BJ (cell line): ENCODE measurements at regions not wholly inside any gene's neighbourhood (a gene's known extent, or its start where the extent isn't known, plus 50 kb on each side); places are given as distances from the start of the nearest gene placed in this dataset.
A peak's percentile ranks its signal among the peaks of the same experiment; 100 is the strongest.

ENCODE experiments used
- CTCF ChIA-PET: fragments of 350-600 bp; formaldehyde crosslinking; extraction: SDS; loops from one replicate; lab custom pipeline; 2021; ENCODE audit warnings: antibody characterized with exemption, inconsistent platforms; lab: Yijun Ruan, JAX
- POLR2A ChIA-PET: fragments of 300-600 bp; sonication (Branson Sonifier 250); formaldehyde crosslinking; extraction: SDS; loops from one replicate; lab custom pipeline; 2021; ENCODE audit warnings: antibody characterized with exemption; lab: Charles Lee
- DNase-seq: peaks from one replicate; pipeline ENCODE4 v3.0.0-alpha.2; 2011; ENCODE audit warnings: low read depth
- H3K27me3 ChIP-seq: 2 replicates; pipeline ENCODE4 v1.6.0; 2011; ENCODE audit warnings: low read length; ENCODE audit not compliant: control insufficient read depth, insufficient read depth
- H3K36me3 ChIP-seq: 2 replicates; pipeline ENCODE4 v1.5.1; 2011; ENCODE audit warnings: low read length; ENCODE audit not compliant: control insufficient read depth, insufficient read depth
- H3K4me3 ChIP-seq: 2 replicates; pipeline ENCODE4 v1.5.1; 2011; ENCODE audit warnings: low read depth, mild to moderate bottlenecking, control low read depth, low read length
- TF ChIP-seq, protein P1 (sequence below): IDR thresholded peaks from 2 replicates; pipeline ENCODE4 v1.5.1; 2011; ENCODE audit warnings: low read depth, mild to moderate bottlenecking, control low read depth, inconsistent platforms, low read length, moderate library complexity; ENCODE audit not compliant: insufficient read depth

DNA sequence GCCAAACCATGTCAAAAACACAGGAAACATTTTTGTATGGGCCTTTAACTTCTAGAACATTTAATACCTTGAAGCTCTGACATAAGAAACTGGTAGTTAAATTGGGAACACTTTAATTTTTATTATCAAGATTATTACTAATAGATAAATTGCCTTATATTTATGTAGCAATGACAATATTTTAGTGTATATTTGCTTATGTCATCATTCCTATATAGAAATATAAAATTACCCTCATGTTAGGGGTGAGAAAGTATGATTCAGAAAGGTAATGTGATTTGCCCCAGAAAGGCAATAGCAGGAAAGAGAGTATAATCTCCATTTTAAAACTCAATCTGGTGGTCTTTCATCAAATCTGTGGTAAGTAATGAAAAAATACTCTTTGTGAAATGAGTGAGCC is 147.4 kb downstream of the IL15 start:
- H3K4me3 ChIP-seq = no peak overlapping the region
- no peaks in the 10 kb centered on the region for H3K27me3 ChIP-seq
- TF ChIP-seq, protein P1, sequence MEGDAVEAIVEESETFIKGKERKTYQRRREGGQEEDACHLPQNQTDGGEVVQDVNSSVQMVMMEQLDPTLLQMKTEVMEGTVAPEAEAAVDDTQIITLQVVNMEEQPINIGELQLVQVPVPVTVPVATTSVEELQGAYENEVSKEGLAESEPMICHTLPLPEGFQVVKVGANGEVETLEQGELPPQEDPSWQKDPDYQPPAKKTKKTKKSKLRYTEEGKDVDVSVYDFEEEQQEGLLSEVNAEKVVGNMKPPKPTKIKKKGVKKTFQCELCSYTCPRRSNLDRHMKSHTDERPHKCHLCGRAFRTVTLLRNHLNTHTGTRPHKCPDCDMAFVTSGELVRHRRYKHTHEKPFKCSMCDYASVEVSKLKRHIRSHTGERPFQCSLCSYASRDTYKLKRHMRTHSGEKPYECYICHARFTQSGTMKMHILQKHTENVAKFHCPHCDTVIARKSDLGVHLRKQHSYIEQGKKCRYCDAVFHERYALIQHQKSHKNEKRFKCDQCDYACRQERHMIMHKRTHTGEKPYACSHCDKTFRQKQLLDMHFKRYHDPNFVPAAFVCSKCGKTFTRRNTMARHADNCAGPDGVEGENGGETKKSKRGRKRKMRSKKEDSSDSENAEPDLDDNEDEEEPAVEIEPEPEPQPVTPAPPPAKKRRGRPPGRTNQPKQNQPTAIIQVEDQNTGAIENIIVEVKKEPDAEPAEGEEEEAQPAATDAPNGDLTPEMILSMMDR = no peak
- DNase-seq = no peak
- CTCF ChIA-PET = no interaction called here
- POLR2A ChIA-PET = no interaction called here
- H3K36me3 ChIP-seq = no peaks in the 10 kb centered on the region

DNA sequence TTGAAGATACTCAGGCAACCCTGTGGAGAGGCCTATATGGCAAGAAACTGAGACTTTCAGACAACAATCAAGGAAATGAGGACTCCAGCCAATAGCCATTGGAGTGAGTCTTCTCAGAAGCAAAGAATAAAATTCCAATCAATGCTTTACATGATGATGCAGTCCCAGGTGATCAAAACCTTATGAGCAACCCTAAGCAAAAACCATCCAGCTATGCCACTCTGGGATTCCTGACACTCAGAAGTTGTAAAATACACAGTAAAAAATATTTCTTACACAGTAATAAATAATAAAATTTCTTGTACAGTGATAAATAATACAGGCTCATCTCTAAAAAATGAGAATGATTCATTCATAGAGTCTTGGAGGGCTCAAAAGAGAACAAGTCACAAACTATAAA is 150.6 kb downstream of the IL15 start:
- CTCF ChIA-PET = interaction anchor here (0.9 kb wide), 1 partner anchor 12 kb away, joined by 3 read pairs; no protein-coding TSS in a partner anchor
- peak; percentile 34 for DNase-seq
- Histone ChIP-seq H3K27me3 (no peaks in the 10 kb centered on the region), H3K36me3 (no peaks in the 10 kb centered on the region), H3K4me3 (no peak overlapping the region)
- TF ChIP-seq, protein P1 = no peak
- POLR2A ChIA-PET = no interaction called here

DNA sequence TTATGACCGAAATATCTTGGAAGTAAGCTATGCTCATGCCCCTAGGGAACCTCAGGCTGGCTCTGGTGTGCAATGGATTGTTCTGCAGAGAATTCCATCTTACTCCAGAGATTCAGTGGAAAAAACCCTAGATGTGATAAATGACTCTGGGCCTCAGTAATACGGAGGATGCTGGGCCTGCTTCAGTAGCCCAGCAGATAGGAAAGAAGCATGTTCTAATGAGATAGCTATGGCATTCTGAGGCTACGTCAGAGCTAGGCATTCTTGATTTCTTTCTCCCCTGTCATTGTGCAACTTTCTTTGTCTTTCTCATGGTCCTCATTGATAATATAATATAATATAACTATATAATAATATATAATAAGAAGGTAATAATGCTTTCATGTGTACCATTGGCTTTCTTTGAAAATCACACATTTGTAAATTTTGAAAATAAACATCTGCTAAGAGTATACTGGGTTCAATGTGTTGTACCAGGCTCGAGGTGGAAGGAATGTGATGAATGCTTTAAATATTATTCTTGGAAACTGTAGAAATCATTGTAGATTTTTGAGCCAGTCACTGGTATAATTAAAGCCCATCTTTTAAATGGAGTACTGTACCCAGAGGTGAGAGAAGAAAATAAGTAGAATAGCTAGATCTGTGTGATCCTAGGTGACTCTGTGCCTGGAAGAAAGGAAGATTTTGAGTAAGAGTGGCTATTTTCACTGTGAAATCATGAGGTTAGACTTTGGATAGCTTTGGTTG is 152.0 kb downstream of the IL15 start:
- H3K36me3 ChIP-seq = no peaks in the 10 kb centered on the region
- no peaks in the 10 kb centered on the region for H3K27me3 ChIP-seq
- TF ChIP-seq, protein P1 = no peak
- DNase-seq = no peak
- no peak overlapping the region for H3K4me3 ChIP-seq
- ChIA-PET CTCF (interaction anchor here (0.5 to 1.1 kb wide), 4 partner anchors 9 to 303 kb away, joined by 3 to 5 read pairs (median 3); no protein-coding TSS in a partner anchor), POLR2A (interaction anchor here (1.4 kb wide), 1 partner anchor 111 kb away, joined by 5 read pairs; no protein-coding TSS in a partner anchor)

DNA sequence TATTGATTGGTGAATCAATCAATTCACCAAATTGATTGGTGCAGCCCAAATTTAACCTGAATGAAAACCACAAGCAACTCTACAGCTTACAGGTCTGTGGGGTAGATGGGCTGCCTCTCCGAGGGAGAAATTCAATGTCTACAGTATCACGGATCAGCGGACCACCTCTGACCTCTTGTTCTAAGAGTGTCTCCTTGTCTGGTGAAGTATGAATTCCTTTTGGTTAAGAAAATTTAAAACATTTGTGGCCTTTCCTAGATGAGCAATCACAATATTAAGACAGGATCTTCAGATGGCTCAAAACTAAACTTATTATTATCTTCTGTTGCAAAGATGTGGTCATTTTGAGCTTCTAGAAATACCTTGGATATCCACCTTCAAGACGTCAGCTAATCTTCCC is 153.3 kb downstream of the IL15 start:
- no peak overlapping the region for H3K4me3 ChIP-seq
- CTCF ChIA-PET = interaction anchor here (0.7 kb wide), 1 partner anchor 396 kb away, joined by 3 read pairs; no protein-coding TSS in a partner anchor

DNA sequence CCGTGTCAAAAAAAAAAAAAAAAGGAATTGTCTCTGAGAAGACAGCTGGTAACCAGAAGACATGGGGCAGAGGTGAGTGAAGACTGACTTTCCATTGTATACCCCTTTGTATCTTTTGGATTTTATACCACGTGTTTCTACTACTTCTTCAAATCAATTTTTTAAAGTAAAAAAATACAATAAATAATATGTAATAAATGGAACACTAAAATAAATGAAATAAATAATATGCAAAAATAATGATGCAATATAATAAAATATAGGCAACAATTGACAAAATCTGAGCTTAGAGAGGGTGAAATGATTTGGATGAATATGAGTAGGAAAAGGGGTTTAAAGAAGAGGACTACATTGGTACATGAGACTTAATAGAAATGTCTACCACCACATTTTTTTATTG is 155.8 kb downstream of the IL15 start:
- Histone ChIP-seq H3K36me3 (no peaks in the 10 kb centered on the region), H3K4me3 (no peak overlapping the region), H3K27me3 (no peaks in the 10 kb centered on the region)
- no peak for DNase-seq
- POLR2A ChIA-PET = interaction anchor here (0.6 kb wide), 1 partner anchor 10 kb away, joined by 4 read pairs; no protein-coding TSS in a partner anchor
- CTCF ChIA-PET = no interaction called here
- TF ChIP-seq, protein P1 = no peak

More for the DNA sequence above, 153.3 kb downstream of the IL15 start:
- Histone ChIP-seq H3K27me3 (no peaks in the 10 kb centered on the region), H3K36me3 (no peaks in the 10 kb centered on the region)
- no peak for DNase-seq
- TF ChIP-seq, protein P1 = no peak
- POLR2A ChIA-PET = interaction anchor here (1.8 kb wide), 1 partner anchor 12 kb away, joined by 4 read pairs; no protein-coding TSS in a partner anchor
